Activated B cell treated with CpG ODN at 0.5 μM for 24 hours (primary cell): ENCODE measurements at regions not wholly inside any gene's neighbourhood (a gene's known extent, or its start where the extent isn't known, plus 50 kb on each side); places are given as distances from the start of the nearest gene placed in this dataset.

Experiments used
- ATAC-seq: fragments of 200-7000 bp; cut with Tn5 transposase; one replicate; pipeline ENCODE4 v1.10.0; 2021; ENCODE audit warnings: low read depth, mild to moderate bottlenecking, moderate library complexity
- CTCF ChIA-PET: fragments of 350-600 bp; sonication (Branson Sonifier 250); formaldehyde crosslinking; loops from one replicate; lab custom pipeline; 2021; ENCODE audit warnings: antibody characterized with exemption; lab: Charles Lee
- POLR2A ChIA-PET: fragments of 350-600 bp; sonication (Branson Sonifier 250); formaldehyde crosslinking; loops from one replicate; lab custom pipeline; 2021; ENCODE audit warnings: antibody characterized with exemption; lab: Charles Lee
- DNase-seq: peaks from one replicate; pipeline ENCODE4 v3.0.0; 2022
- H3K27ac Mint-ChIP-seq: one replicate; pipeline ENCODE4 v1.8.0; 2020; ENCODE audit warnings: mixed read lengths
- H3K27me3 Mint-ChIP-seq: one replicate; pipeline ENCODE4 v1.8.0; 2021; ENCODE audit warnings: mixed read lengths
- H3K36me3 Mint-ChIP-seq: one replicate; pipeline ENCODE4 v1.8.0; 2021; ENCODE audit warnings: low read depth, mixed read lengths
- H3K4me1 Mint-ChIP-seq: one replicate; pipeline ENCODE4 v1.8.0; 2021; ENCODE audit warnings: mixed read lengths
- H3K4me3 Mint-ChIP-seq: one replicate; pipeline ENCODE4 v1.8.0; 2020; ENCODE audit warnings: mild to moderate bottlenecking, mixed read lengths
- H3K9me3 Mint-ChIP-seq: one replicate; pipeline ENCODE4 v1.8.0; 2020; ENCODE audit warnings: mixed read lengths
- intact Hi-C: fragments of 100-400 bp; cut with micrococcal nuclease; formaldehyde crosslinking; loops from one replicate; pipeline ENCODE4 v1.15.1; 2024
- TF ChIP-seq, protein P1 (sequence below): fragments of 200-600 bp; IDR thresholded peaks from one replicate; pipeline ENCODE4 v1.8.0; 2022; ENCODE audit warnings: antibody characterized with exemption, mild to moderate bottlenecking

DNA sequence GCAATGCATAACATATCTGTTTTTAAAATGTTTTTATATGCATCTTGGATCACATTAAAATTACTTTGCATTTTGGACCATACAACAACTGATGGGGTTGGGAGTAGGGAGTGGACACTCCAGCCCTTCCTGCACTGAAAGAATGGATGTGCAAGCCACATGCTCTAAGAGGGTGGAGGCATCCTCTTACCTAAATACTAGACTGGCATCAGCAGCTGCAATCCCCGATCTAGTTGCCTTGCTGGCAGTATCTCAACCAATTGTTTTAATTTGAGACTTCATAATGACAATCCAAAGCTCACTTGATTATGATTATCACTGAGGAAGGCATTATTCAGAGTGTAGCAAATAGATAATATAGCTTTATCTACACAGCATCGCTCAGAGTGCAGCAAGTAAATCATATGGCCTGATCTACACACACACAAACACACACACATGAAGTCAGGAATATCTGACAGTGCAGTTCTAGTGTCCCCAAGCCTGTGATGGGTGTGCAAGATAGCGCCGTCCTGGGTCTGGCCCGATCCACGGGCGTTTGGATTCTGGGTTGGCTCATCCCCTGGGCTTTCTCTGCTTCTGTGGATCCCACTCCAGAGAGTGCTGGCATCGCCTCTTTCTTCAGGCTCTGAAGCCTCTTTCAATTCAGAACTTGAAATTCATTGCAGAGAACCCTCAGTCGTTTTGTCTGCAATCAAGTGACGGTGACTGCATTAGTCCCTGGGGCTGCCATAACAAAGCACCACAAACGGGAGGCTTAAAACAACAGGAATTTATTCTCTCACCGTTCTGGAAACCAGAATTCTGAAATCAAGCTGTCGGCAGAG, 181.3 kb downstream of the ETS2 start:
- Mint-ChIP-seq H3K9me3 (peaks cover 3% of the 10 kb centered on the region), H3K4me1 (peaks cover 14% of the 10 kb centered on the region), H3K27me3 (peaks cover 75% of the 10 kb centered on the region), H3K36me3 (no peaks in the 10 kb centered on the region), H3K27ac (no peak overlapping the region), H3K4me3 (no peak overlapping the region)
- ChIA-PET POLR2A (no interaction called here), CTCF (no interaction called here)
- intact Hi-C loops, result no loop called here
- ATAC-seq (no peak), DNase-seq (no peak)
- TF ChIP-seq, protein P1, sequence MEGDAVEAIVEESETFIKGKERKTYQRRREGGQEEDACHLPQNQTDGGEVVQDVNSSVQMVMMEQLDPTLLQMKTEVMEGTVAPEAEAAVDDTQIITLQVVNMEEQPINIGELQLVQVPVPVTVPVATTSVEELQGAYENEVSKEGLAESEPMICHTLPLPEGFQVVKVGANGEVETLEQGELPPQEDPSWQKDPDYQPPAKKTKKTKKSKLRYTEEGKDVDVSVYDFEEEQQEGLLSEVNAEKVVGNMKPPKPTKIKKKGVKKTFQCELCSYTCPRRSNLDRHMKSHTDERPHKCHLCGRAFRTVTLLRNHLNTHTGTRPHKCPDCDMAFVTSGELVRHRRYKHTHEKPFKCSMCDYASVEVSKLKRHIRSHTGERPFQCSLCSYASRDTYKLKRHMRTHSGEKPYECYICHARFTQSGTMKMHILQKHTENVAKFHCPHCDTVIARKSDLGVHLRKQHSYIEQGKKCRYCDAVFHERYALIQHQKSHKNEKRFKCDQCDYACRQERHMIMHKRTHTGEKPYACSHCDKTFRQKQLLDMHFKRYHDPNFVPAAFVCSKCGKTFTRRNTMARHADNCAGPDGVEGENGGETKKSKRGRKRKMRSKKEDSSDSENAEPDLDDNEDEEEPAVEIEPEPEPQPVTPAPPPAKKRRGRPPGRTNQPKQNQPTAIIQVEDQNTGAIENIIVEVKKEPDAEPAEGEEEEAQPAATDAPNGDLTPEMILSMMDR, result no peak

DNA sequence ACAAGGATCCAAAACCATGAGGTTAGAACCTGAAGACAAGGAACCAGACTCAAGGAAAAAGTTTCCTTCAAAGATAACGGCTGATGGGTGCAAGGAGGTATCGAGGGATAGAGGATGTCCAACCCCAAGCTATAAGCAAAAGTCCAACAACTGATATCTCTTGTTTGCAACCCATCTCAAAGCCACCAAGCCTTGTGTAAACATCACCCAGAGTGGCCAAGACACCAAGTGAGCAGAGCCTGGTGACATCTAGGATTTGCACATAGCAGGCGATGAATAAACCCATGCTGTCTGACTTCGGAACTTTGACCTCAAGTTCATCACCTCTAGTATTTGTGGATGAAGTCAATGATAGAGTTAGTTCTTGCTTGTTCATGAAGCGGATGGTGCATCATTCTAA, 180.7 kb downstream of the ETS2 start:
- CTCF ChIA-PET, result no interaction called here
- POLR2A ChIA-PET, result no interaction called here
- Mint-ChIP-seq H3K27ac (no peak overlapping the region), H3K4me1 (peaks cover 14% of the 10 kb centered on the region), H3K27me3 (peaks cover 75% of the 10 kb centered on the region), H3K36me3 (no peaks in the 10 kb centered on the region), H3K4me3 (no peak overlapping the region), H3K9me3 (peaks cover 3% of the 10 kb centered on the region)
- DNase-seq (no peak), ATAC-seq (no peak)
- intact Hi-C loops, result no loop called here
- TF ChIP-seq, protein P1, result no peak

DNA sequence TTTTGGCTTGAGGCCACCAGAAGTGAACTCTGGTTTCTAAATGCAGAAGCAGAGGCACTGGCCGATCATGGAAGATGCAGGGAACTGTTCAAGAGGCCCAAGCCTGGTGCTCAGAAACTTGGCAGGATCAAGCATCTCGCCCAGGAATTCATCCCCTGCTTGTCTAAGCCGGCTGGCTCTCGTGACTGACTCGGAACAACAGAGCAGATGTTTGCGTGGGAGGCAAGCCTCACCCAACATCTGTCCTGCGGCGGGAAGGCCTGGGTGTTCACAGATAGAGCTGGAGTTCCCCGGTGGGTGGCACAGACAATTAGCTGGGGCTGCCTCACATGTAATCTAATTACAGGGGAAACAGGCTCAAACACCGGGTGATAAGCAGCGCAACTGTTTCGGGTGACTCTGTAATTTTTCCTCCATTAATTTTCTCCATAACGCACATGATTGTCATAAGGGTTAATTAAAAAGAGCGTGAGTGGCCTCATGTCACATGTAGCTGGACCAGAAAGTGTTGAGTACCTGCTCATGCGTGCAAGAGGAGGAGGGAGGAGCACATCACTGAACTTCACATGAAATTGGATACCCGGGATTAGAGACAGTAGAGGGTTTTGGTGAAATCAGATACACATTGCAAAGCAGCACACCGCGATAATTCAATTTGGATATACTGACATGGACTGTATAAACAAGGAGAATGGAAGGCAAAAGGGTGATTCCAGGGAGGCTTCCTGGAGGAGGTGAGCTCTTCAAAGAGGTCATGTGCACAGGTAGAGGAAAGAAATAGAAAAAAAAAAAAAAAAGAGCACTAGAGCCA, 180.0 kb downstream of the ETS2 start:
- no peak for ATAC-seq
- ChIA-PET POLR2A (no interaction called here), CTCF (no interaction called here)
- Mint-ChIP-seq H3K27ac (no peak overlapping the region), H3K27me3 (peaks cover 71% of the 10 kb centered on the region), H3K4me3 (peak overlapping the region; percentile 17), H3K9me3 (peaks cover 3% of the 10 kb centered on the region), H3K36me3 (no peaks in the 10 kb centered on the region), H3K4me1 (peaks cover 14% of the 10 kb centered on the region)
- TF ChIP-seq, protein P1, result no peak
- DNase-seq, result no peak
- intact Hi-C loops, result no loop called here

DNA sequence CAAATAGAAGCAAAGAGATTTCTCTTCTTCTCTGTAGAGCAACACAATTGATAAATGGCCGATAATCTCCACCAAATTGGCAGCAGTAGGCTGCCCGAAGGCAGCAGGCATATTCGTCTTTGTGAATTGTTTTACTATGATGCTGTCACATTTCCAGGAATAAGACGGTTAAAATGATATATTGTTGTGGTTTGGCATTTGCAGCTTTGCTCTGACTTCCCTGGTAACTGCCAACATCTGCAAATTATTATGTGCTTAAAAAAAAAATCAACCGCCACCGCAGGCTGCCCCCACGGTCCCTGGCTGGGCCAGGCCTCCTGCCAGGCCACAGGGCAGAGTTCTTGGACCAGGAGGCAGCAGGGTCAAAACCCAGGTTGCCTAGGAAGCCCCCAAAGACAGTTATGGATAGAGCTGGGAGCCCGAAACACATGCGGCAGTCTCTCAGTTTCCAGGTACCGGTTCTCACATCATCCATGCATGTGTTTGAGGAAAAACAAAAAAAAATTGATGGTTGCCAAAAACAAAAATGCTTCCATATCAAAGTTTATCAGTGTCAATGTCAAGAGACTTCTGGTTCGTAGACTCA, 179.3 kb downstream of the ETS2 start:
- CTCF ChIA-PET, result no interaction called here
- intact Hi-C loops, result no loop called here

More for the DNA sequence above, 179.3 kb downstream of the ETS2 start:
- Mint-ChIP-seq H3K27me3 (peaks cover 72% of the 10 kb centered on the region), H3K4me1 (peaks cover 14% of the 10 kb centered on the region), H3K36me3 (no peaks in the 10 kb centered on the region), H3K4me3 (no peak overlapping the region), H3K9me3 (peaks cover 3% of the 10 kb centered on the region), H3K27ac (no peak overlapping the region)
- no peak for ATAC-seq
- POLR2A ChIA-PET, result no interaction called here
- no peak for DNase-seq
- TF ChIP-seq, protein P1, result no peak
